ENCODE measurements at regions not wholly inside any gene's neighbourhood (a gene's known extent, or its start where the extent isn't known, plus 50 kb on each side); places are given as distances from the start of the nearest gene placed in this dataset.

DNA sequence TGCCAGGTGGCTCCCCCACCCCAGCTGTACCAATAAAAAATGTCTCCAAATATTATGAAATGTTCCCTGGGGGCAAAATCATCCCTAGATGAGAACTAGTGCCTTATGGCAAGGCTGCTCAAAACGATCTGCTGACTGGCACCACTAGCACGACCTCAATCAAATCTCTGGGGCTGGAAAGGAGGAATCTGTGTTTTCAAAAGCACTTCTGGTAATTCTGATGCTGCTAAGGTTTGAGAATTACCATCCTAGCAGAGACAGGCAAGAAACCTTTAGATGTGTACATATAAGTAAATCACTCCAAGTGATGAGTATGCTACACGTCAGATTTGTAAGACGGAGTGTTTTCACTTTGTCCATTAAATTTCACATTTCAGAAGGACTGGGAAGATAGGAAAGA, 360.1 kb upstream of the THRB start (continued):
- no peak for TF ChIP-seq HDAC2 (IDR thresholded peaks at IDR 0.05)
- TF ChIP-seq, protein P1, sequence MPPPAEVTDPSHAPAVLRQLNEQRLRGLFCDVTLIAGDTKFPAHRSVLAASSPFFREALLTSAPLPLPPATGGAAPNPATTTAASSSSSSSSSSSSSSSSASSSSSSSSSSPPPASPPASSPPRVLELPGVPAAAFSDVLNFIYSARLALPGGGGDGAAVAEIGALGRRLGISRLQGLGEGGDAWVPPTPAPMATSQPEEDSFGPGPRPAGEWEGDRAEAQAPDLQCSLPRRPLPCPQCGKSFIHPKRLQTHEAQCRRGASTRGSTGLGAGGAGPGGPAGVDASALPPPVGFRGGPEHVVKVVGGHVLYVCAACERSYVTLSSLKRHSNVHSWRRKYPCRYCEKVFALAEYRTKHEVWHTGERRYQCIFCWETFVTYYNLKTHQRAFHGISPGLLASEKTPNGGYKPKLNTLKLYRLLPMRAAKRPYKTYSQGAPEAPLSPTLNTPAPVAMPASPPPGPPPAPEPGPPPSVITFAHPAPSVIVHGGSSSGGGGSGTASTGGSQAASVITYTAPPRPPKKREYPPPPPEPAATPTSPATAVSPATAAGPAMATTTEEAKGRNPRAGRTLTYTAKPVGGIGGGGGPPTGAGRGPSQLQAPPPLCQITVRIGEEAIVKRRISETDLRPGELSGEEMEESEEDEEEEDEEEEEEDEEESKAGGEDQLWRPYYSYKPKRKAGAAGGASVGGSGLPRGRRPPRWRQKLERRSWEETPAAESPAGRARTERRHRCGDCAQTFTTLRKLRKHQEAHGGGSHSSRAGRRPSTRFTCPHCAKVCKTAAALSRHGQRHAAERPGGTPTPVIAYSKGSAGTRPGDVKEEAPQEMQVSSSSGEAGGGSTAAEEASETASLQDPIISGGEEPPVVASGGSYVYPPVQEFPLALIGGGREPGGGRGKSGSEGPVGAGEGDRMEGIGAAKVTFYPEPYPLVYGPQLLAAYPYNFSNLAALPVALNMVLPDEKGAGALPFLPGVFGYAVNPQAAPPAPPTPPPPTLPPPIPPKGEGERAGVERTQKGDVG (CRISPR knock-in tag; IDR thresholded peaks at IDR 0.05), result no peak
- no peak for TF ChIP-seq CBX3 (IDR thresholded peaks at IDR 0.05; ENCODE audit: borderline replicate concordance, low read depth)
- no peak for TF ChIP-seq MYB (IDR thresholded peaks at IDR 0.05; ENCODE audit: borderline replicate concordance, low read depth, low read length)
- TF ChIP-seq, protein P2, sequence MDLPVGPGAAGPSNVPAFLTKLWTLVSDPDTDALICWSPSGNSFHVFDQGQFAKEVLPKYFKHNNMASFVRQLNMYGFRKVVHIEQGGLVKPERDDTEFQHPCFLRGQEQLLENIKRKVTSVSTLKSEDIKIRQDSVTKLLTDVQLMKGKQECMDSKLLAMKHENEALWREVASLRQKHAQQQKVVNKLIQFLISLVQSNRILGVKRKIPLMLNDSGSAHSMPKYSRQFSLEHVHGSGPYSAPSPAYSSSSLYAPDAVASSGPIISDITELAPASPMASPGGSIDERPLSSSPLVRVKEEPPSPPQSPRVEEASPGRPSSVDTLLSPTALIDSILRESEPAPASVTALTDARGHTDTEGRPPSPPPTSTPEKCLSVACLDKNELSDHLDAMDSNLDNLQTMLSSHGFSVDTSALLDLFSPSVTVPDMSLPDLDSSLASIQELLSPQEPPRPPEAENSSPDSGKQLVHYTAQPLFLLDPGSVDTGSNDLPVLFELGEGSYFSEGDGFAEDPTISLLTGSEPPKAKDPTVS (IDR thresholded peaks at IDR 0.05; ENCODE audit: low read depth, low read length), result no peak
- TF ChIP-seq, protein P3, sequence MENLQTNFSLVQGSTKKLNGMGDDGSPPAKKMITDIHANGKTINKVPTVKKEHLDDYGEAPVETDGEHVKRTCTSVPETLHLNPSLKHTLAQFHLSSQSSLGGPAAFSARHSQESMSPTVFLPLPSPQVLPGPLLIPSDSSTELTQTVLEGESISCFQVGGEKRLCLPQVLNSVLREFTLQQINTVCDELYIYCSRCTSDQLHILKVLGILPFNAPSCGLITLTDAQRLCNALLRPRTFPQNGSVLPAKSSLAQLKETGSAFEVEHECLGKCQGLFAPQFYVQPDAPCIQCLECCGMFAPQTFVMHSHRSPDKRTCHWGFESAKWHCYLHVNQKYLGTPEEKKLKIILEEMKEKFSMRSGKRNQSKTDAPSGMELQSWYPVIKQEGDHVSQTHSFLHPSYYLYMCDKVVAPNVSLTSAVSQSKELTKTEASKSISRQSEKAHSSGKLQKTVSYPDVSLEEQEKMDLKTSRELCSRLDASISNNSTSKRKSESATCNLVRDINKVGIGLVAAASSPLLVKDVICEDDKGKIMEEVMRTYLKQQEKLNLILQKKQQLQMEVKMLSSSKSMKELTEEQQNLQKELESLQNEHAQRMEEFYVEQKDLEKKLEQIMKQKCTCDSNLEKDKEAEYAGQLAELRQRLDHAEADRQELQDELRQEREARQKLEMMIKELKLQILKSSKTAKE (IDR thresholded peaks at IDR 0.05; ENCODE audit: low read depth, poor library complexity, severe bottlenecking), result no peak
- TF ChIP-seq BHLHE40 (IDR thresholded peaks at IDR 0.05; ENCODE audit: borderline replicate concordance in 1 of 2, low read depth in 2 of 2, low read length in 1 of 2), result no peak
- no peak for TF ChIP-seq GATAD2B (conservative IDR thresholded peaks at IDR 0.05; ENCODE audit: low read depth)

Data from GM12878 (cell line).